ENCODE measurements at regions not wholly inside any gene's neighbourhood (a gene's known extent, or its start where the extent isn't known, plus 50 kb on each side); places are given as distances from the start of the nearest gene placed in this dataset.

DNA sequence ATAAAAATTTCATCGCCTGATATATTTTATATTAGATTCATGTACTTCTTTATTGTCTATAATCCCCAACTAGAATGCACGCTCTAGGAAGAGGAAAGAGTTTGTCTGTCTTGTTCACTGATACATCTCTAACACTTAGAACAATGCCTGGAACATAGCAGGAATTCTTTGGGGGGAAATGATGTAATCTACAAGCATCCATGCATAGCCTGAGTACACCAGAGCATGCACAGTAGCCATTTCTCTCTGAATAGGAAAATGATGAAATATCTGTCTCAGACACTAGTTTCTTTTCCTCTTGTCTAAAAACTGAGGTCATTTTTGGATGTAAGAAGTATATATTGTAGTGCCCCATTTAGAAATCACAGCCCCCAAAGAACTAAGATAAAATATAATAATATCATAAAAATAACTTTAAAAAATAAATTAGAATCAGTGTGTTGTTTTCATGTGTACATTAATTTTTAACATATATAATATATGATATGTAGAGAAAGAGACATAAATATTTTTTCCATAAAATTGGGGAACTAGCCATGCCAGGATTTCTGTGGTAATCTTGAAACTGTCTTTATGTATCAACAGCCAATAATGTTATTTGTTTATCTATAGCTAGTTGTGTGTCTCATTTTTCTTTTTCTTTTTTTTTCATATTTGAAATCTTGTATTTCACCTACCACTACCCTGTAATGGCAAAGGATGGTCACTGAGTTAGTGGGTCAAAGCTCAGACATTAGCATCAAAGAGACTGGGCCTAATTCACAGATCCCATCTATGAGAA is 155.6 kb upstream of the TMCC3 start:
- Histone ChIP-seq H3K36me3 (ENCODE audit: control insufficient read depth, insufficient read depth, low read length) (no peaks in the 10 kb centered on the region), H3K9me3 (ENCODE audit: control insufficient read depth, insufficient read depth, low read length) (peaks cover 3% of the 10 kb centered on the region), H3K4me1 (ENCODE audit: control insufficient read depth, insufficient read depth, low read length) (no peaks in the 10 kb centered on the region), H3K27ac (ENCODE audit: low read length) (no peak overlapping the region), H3K4me3 (ENCODE audit: low read length) (no peak overlapping the region), H3K27me3 (ENCODE audit: control insufficient read depth, insufficient read depth, low read length) (no peaks in the 10 kb centered on the region)
- no peak overlapping the region for H3K27ac Mint-ChIP-seq
- WGBS (ENCODE audit: insufficient coverage), result no CpG with 5 or more reads among the region's 2 CpGs
- no peaks in the 10 kb centered on the region for H3K4me1 Mint-ChIP-seq
- TF ChIP-seq, protein P1, sequence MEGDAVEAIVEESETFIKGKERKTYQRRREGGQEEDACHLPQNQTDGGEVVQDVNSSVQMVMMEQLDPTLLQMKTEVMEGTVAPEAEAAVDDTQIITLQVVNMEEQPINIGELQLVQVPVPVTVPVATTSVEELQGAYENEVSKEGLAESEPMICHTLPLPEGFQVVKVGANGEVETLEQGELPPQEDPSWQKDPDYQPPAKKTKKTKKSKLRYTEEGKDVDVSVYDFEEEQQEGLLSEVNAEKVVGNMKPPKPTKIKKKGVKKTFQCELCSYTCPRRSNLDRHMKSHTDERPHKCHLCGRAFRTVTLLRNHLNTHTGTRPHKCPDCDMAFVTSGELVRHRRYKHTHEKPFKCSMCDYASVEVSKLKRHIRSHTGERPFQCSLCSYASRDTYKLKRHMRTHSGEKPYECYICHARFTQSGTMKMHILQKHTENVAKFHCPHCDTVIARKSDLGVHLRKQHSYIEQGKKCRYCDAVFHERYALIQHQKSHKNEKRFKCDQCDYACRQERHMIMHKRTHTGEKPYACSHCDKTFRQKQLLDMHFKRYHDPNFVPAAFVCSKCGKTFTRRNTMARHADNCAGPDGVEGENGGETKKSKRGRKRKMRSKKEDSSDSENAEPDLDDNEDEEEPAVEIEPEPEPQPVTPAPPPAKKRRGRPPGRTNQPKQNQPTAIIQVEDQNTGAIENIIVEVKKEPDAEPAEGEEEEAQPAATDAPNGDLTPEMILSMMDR (IDR thresholded peaks at IDR 0.05), result no peak
- intact Hi-C loops (cut with micrococcal nuclease), result no loop called here
- ATAC-seq (no peak), DNase-seq (no peak)
- no peak overlapping the region for H3K4me3 Mint-ChIP-seq
- H3K36me3 Mint-ChIP-seq, result no peaks in the 10 kb centered on the region
- no peaks in the 10 kb centered on the region for H3K9me3 Mint-ChIP-seq
- peaks cover 7 to 8% of the 10 kb centered on the region in 2 donors for H3K27me3 Mint-ChIP-seq (ENCODE audit: low read depth in 2 of 2)

DNA sequence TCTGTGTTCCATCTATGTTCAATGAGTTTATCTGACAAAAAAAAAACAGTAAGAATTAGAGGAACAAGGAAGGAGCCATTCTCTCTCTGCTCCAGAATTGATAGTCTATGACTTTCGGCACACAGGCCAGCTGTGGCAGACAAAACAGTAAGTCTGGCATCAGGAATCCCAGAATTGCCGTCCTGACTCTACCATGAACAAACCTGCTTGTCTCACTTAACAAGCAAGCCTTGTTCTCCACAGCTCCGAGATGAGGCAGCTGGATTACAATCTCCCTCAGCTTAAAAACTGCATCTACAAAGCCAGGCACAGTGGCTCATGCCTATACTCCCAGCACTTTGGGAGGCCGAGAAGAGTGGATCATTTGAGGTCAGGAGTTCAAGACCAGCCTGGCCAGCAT is 153.6 kb upstream of the TMCC3 start:
- WGBS (ENCODE audit: insufficient coverage), result 69% methylated on average over 4 of the region's 4 CpGs
- Histone ChIP-seq H3K9me3 (ENCODE audit: control insufficient read depth, insufficient read depth, low read length) (no peaks in the 10 kb centered on the region), H3K27me3 (ENCODE audit: control insufficient read depth, insufficient read depth, low read length) (no peaks in the 10 kb centered on the region), H3K36me3 (ENCODE audit: control insufficient read depth, insufficient read depth, low read length) (no peaks in the 10 kb centered on the region), H3K4me1 (ENCODE audit: control insufficient read depth, insufficient read depth, low read length) (no peaks in the 10 kb centered on the region), H3K4me3 (ENCODE audit: low read length) (no peak overlapping the region), H3K27ac (ENCODE audit: low read length) (no peak overlapping the region)
- no peak for ATAC-seq
- H3K27me3 Mint-ChIP-seq (ENCODE audit: low read depth in 2 of 2), result peaks cover 0 to 5% of the 10 kb centered on the region in 2 donors
- no peaks in the 10 kb centered on the region for H3K36me3 Mint-ChIP-seq
- no peaks in the 10 kb centered on the region for H3K4me1 Mint-ChIP-seq
- no peak overlapping the region for H3K4me3 Mint-ChIP-seq
- DNase-seq, result no peak
- H3K9me3 Mint-ChIP-seq, result no peaks in the 10 kb centered on the region
- intact Hi-C loops (cut with micrococcal nuclease), result no loop called here
- TF ChIP-seq, protein P1 (IDR thresholded peaks at IDR 0.05), result no peak
- H3K27ac Mint-ChIP-seq, result no peak overlapping the region

DNA sequence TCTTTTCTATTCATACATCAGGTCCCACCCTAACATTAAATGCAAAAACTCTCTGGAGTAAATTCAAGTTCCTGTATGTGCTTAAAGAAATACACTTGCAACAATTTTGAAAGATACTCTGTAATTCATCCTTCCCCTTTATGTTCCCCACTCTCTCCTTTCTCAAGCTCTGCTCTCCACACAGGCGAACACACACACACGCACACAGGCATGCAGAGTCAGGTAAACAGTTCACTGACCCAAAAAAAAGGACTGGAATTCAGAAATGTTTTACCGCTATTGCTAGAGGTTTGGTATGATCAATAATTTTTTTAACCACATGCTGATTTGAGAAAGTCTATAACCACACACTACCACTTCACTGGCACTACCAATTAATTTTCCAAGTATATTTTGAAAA is 152.4 kb upstream of the TMCC3 start:
- no peak overlapping the region for H3K4me3 ChIP-seq (ENCODE audit: low read length)
- no peaks in the 10 kb centered on the region for H3K27me3 ChIP-seq (ENCODE audit: control insufficient read depth, insufficient read depth, low read length)
- 100% methylated on average over 2 of the region's 3 CpGs for WGBS (ENCODE audit: insufficient coverage)
- H3K27ac ChIP-seq (ENCODE audit: low read length), result no peak overlapping the region
- no peaks in the 10 kb centered on the region for H3K9me3 Mint-ChIP-seq
- H3K36me3 Mint-ChIP-seq, result no peaks in the 10 kb centered on the region
- H3K27me3 Mint-ChIP-seq (ENCODE audit: low read depth in 2 of 2), result peaks cover 0 to 5% of the 10 kb centered on the region in 2 donors
- no peak for ATAC-seq
- TF ChIP-seq, protein P1 (IDR thresholded peaks at IDR 0.05), result no peak
- no peaks in the 10 kb centered on the region for H3K4me1 Mint-ChIP-seq
- no peak overlapping the region for H3K27ac Mint-ChIP-seq
- H3K9me3 ChIP-seq (ENCODE audit: control insufficient read depth, insufficient read depth, low read length), result no peaks in the 10 kb centered on the region
- intact Hi-C loops (cut with micrococcal nuclease), result no loop called here
- DNase-seq, result no peak
- H3K4me1 ChIP-seq (ENCODE audit: control insufficient read depth, insufficient read depth, low read length), result no peaks in the 10 kb centered on the region
- H3K4me3 Mint-ChIP-seq, result no peak overlapping the region
- no peaks in the 10 kb centered on the region for H3K36me3 ChIP-seq (ENCODE audit: control insufficient read depth, insufficient read depth, low read length)

- 87% methylated on average over 4 of the region's 4 CpGs for WGBS (ENCODE audit: insufficient coverage)
- Mint-ChIP-seq H3K4me1 (no peaks in the 10 kb centered on the region), H3K9me3 (no peaks in the 10 kb centered on the region), H3K27me3 (ENCODE audit: low read depth in 2 of 2) (peaks cover 0 to 5% of the 10 kb centered on the region in 2 donors), H3K4me3 (no peak overlapping the region), H3K27ac (no peak overlapping the region), H3K36me3 (no peaks in the 10 kb centered on the region)
- TF ChIP-seq, protein P1 (IDR thresholded peaks at IDR 0.05), result no peak
- no peak for ATAC-seq
- intact Hi-C loops (cut with micrococcal nuclease), result no loop called here
- no peaks in the 10 kb centered on the region for H3K9me3 ChIP-seq (ENCODE audit: control insufficient read depth, insufficient read depth, low read length)
- no peak overlapping the region for H3K4me3 ChIP-seq (ENCODE audit: low read length)
- no peak for DNase-seq
- no peaks in the 10 kb centered on the region for H3K4me1 ChIP-seq (ENCODE audit: control insufficient read depth, insufficient read depth, low read length)
- no peak overlapping the region for H3K27ac ChIP-seq (ENCODE audit: low read length)
- no peaks in the 10 kb centered on the region for H3K36me3 ChIP-seq (ENCODE audit: control insufficient read depth, insufficient read depth, low read length)
- no peaks in the 10 kb centered on the region for H3K27me3 ChIP-seq (ENCODE audit: control insufficient read depth, insufficient read depth, low read length)
These were observed 151.4 kb upstream of the TMCC3 start for GRCh38 chr12:94801745-94802144.
